ENCODE measurements at regions not wholly inside any gene's neighbourhood (a gene's known extent, or its start where the extent isn't known, plus 50 kb on each side); places are given as distances from the start of the nearest gene placed in this dataset.
A peak's percentile ranks its signal among the peaks of the same experiment; 100 is the strongest.

DNA sequence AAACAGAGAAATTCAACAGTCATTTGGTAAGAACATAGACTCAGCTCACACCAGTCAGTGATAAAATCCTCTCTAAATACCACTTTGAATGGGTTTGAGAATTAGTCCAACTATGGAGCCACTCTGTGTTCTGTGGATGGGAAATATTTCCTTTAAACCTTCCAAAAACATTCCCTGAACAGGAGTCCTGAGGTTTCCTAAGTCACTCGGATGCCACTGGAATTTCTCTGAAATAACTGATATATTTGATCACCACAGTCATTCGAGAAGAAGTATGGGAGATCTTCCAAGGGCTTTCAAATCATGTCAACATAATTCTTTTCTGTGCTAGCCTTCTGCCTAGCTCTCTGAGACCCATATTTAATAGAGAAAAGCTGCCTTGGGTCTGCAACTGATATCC is 958.6 kb downstream of the STIM2 start:
- no peak overlapping the region for H3K4me3 ChIP-seq (ENCODE audit: low read depth, low read length)
- DNase-seq (ENCODE audit: low read depth): no peak
- TF ChIP-seq, protein P1, sequence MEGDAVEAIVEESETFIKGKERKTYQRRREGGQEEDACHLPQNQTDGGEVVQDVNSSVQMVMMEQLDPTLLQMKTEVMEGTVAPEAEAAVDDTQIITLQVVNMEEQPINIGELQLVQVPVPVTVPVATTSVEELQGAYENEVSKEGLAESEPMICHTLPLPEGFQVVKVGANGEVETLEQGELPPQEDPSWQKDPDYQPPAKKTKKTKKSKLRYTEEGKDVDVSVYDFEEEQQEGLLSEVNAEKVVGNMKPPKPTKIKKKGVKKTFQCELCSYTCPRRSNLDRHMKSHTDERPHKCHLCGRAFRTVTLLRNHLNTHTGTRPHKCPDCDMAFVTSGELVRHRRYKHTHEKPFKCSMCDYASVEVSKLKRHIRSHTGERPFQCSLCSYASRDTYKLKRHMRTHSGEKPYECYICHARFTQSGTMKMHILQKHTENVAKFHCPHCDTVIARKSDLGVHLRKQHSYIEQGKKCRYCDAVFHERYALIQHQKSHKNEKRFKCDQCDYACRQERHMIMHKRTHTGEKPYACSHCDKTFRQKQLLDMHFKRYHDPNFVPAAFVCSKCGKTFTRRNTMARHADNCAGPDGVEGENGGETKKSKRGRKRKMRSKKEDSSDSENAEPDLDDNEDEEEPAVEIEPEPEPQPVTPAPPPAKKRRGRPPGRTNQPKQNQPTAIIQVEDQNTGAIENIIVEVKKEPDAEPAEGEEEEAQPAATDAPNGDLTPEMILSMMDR (IDR thresholded peaks at IDR 0.05; ENCODE audit: insufficient read depth, low read depth, low read length): no peak

DNA sequence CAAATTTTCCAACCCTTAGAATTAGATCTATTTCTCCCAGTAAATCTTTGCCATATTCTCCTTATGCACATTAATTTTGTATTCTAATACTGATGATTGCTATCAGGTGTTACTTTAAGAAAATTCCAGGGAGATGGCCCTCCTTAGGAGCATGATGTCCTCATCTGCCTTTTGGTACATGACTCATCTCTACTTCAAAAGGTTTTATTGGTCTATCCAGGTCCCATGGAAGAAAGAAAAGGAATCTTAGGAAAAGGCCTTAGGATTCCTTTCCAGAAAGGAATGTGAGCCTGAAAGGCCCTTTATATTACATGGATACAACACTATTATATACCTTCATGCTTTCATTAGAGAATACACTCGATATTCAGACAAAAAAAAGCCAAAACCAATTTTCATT is 968.2 kb downstream of the STIM2 start:
- TF ChIP-seq, protein P1 (IDR thresholded peaks at IDR 0.05; ENCODE audit: insufficient read depth, low read depth, low read length): no peak
- no peak for DNase-seq (ENCODE audit: low read depth)
- no peak overlapping the region for H3K4me3 ChIP-seq (ENCODE audit: low read depth, low read length)

DNA sequence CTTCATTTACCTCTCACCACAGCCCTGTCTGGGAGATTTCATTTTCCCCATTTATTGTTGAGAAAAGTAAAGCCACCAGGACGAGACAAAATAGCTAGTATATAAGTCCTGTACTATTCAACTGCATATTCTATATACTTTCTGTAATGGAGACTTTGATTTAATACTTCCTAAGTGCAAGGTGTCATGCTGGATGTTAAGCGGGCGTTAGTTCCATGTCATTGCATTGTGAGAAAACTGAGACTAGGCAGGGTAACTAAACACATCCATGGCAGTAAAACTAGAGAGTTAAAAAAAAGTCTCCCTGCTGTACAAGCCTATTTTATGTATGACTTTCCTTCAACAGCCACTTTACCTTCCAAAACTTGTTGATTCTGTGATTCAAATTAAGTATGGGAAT is 969.6 kb downstream of the STIM2 start:
- DNase-seq (ENCODE audit: low read depth): no peak

DNA sequence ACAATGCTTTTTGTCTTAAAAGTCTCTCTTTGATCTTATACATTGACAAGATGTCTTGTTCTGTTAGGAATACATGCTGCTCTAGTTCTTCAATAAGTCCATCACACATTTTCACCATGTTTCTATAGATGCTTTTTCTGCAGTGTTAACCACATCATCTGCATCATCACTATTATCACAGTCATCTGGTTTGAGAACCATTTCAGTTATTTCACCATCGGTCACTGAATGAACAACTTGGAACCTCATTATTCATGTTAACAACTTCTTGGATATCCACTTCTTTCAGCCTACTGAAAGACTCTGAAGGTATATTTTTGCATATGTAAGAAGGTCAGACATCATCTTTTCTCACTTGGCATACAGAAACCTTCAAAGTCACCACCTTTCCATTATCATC is 975.2 kb downstream of the STIM2 start:
- DNase-seq (ENCODE audit: low read depth): peak; percentile 25
- TF ChIP-seq, protein P1 (IDR thresholded peaks at IDR 0.05; ENCODE audit: insufficient read depth, low read depth, low read length): no peak
- no peak overlapping the region for H3K4me3 ChIP-seq (ENCODE audit: low read depth, low read length)

More for the DNA sequence above, 969.6 kb downstream of the STIM2 start:
- no peak overlapping the region for H3K4me3 ChIP-seq (ENCODE audit: low read depth, low read length)
- TF ChIP-seq, protein P1 (IDR thresholded peaks at IDR 0.05; ENCODE audit: insufficient read depth, low read depth, low read length): no peak

DNA sequence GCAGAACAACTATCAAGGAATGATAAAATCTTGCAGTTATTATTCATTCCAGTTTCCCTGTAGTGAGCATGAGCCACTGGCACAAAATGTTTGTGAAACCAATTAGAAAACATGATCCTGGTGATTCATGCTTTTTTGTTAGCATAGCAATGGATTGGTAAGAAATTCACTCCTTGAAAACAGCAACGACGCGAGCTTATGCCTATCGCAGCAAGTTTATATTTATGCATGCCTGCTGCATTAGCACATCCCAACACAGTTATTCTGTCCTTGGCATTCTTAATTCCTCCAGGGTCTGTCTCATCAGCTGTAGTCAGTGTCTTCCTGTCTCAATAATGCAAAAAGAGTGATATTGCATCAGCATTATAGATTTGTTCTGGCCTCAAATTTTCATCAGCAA is 975.9 kb downstream of the STIM2 start:
- no peak overlapping the region for H3K4me3 ChIP-seq (ENCODE audit: low read depth, low read length)
- TF ChIP-seq, protein P1 (IDR thresholded peaks at IDR 0.05; ENCODE audit: insufficient read depth, low read depth, low read length): no peak
- peak; percentile 71 for DNase-seq (ENCODE audit: low read depth)

DNA sequence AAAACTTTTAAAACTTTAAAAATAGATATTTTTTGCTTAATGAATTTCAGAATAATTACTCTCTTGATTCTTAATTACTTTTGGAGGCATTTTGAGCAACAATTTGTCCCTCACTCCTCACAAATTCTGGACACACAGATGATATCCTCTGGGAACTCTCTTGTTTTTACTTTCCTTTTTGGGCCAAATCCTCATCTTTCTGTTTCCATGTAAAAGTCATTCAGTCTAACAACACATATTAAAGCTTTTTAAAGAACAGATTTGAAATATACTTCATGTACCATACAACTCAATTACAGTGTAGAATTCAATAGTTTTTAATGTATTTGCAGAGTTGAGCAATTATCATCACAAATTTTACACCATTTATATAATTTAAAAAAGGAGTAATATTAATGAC is 983.1 kb downstream of the STIM2 start:
- H3K4me3 ChIP-seq (ENCODE audit: low read depth, low read length): no peak overlapping the region
- TF ChIP-seq, protein P1 (IDR thresholded peaks at IDR 0.05; ENCODE audit: insufficient read depth, low read depth, low read length): no peak

DNA sequence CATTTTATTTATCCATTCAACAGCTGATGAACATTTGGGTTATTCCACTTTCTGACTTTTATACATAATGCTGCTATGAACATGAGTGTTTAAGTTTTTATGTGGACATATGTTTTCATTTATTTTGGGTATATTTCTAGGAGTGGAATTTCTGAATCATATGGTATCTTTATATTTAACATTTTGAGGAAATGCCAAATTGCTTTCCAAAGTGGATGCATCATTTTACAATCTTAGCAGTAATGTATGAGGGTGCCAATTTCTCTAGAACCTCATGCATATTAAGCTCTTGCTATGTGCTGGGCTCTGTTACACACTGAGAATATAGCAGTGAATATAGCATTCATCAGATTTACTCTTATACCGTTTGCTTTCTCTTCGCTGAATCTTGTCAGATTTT is 983.7 kb downstream of the STIM2 start:
- H3K4me3 ChIP-seq (ENCODE audit: low read depth, low read length): no peak overlapping the region
- TF ChIP-seq, protein P1 (IDR thresholded peaks at IDR 0.05; ENCODE audit: insufficient read depth, low read depth, low read length): no peak
- no peak for DNase-seq (ENCODE audit: low read depth)

More for the DNA sequence above, 983.1 kb downstream of the STIM2 start:
- no peak for DNase-seq (ENCODE audit: low read depth)
